ENCODE measurements at regions not wholly inside any gene's neighbourhood (a gene's known extent, or its start where the extent isn't known, plus 50 kb on each side); places are given as distances from the start of the nearest gene placed in this dataset.

DNA sequence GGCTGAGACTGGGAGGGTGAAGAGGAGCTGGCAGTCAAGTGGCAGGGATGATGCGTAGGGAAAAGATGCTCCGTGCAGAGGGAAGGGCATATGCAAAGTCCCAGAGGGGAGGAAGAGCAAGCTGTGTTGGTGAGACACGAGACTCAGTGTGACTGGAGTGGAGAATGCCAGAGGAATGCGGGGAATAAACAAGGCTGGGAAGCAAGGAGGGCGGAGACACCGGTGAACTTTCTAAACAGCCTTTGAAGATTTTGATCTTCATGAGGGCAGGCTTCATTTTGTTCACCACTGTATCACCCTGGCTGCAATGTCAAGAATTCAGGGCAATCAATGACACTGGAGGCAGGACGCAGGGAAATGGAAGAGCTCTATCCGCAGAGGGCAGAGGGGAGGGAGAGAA lies 535.8 kb downstream of the FUT8 start:
- Mint-ChIP-seq H3K27ac (ENCODE audit: unreplicated experiment) (no peak overlapping the region), H3K4me3 (ENCODE audit: unreplicated experiment) (no peak overlapping the region), H3K36me3 (ENCODE audit: unreplicated experiment) (no peaks in the 10 kb centered on the region), H3K4me1 (ENCODE audit: low read depth, unreplicated experiment) (peaks cover 3% of the 10 kb centered on the region), H3K27me3 (ENCODE audit: unreplicated experiment) (peaks cover 5% of the 10 kb centered on the region), H3K9me3 (ENCODE audit: unreplicated experiment) (peaks cover 2% of the 10 kb centered on the region)
- DNase-seq, result no peak
- TF ChIP-seq, protein P1, sequence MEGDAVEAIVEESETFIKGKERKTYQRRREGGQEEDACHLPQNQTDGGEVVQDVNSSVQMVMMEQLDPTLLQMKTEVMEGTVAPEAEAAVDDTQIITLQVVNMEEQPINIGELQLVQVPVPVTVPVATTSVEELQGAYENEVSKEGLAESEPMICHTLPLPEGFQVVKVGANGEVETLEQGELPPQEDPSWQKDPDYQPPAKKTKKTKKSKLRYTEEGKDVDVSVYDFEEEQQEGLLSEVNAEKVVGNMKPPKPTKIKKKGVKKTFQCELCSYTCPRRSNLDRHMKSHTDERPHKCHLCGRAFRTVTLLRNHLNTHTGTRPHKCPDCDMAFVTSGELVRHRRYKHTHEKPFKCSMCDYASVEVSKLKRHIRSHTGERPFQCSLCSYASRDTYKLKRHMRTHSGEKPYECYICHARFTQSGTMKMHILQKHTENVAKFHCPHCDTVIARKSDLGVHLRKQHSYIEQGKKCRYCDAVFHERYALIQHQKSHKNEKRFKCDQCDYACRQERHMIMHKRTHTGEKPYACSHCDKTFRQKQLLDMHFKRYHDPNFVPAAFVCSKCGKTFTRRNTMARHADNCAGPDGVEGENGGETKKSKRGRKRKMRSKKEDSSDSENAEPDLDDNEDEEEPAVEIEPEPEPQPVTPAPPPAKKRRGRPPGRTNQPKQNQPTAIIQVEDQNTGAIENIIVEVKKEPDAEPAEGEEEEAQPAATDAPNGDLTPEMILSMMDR (IDR thresholded peaks at IDR 0.05; ENCODE audit: partially characterized antibody, unreplicated experiment), result no peak

DNA sequence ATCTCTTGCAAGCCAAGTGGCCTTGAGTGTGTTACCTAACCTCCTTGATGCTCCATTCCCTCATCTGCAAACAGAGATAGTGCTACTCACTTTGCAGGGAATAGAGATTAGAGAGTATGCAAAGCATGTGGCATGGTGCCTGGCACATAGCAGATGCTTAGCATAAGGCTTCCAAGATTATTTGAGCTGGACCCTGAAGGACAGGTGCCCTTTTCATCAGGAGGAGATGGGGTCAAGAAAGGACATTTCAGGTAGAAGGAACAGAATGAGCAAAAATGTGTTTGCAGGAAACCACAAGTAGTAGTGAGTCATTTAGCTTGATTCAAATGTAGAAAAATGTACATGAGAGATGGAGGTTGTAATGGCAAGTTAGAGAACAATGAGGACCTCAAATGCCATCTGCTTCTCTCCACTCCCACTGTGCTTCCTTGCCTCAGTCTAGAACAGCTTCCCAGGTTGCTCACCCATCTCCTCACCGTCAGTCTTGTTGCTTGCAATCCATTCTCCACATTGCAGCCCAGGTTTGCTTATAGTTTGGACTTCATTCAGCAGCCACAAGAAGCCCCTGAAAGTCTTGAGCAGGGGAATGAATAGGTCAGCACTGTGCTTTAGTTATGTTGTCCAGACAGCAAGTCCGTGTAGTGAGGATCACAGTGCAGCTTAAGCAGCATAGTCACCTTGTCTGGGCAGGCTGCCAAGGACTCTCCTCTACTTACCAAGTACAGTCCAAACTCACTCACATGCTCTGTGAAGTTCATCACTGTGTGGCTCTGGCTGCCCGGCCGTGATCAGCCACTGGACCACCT lies 536.3 kb upstream of the CCDC196 start:
- no peaks in the 10 kb centered on the region for H3K36me3 Mint-ChIP-seq (ENCODE audit: unreplicated experiment)
- no peak for DNase-seq
- peaks cover 2% of the 10 kb centered on the region for H3K9me3 Mint-ChIP-seq (ENCODE audit: unreplicated experiment)
- TF ChIP-seq, protein P1 (IDR thresholded peaks at IDR 0.05; ENCODE audit: partially characterized antibody, unreplicated experiment), result no peak
- peaks cover 5% of the 10 kb centered on the region for H3K27me3 Mint-ChIP-seq (ENCODE audit: unreplicated experiment)
- peaks cover 3% of the 10 kb centered on the region for H3K4me1 Mint-ChIP-seq (ENCODE audit: low read depth, unreplicated experiment)
- H3K27ac Mint-ChIP-seq (ENCODE audit: unreplicated experiment), result no peak overlapping the region
- no peak overlapping the region for H3K4me3 Mint-ChIP-seq (ENCODE audit: unreplicated experiment)

GRCh38 chr14:65954942-65955341 lies 531.2 kb upstream of the CCDC196 start:
- Mint-ChIP-seq H3K27ac (ENCODE audit: unreplicated experiment) (no peak overlapping the region), H3K4me3 (ENCODE audit: unreplicated experiment) (no peak overlapping the region), H3K9me3 (ENCODE audit: unreplicated experiment) (peaks cover 2% of the 10 kb centered on the region), H3K27me3 (ENCODE audit: unreplicated experiment) (no peaks in the 10 kb centered on the region), H3K4me1 (ENCODE audit: low read depth, unreplicated experiment) (peaks cover 4% of the 10 kb centered on the region), H3K36me3 (ENCODE audit: unreplicated experiment) (no peaks in the 10 kb centered on the region)
- DNase-seq, result no peak
- TF ChIP-seq, protein P1 (IDR thresholded peaks at IDR 0.05; ENCODE audit: partially characterized antibody, unreplicated experiment), result no peak

DNA sequence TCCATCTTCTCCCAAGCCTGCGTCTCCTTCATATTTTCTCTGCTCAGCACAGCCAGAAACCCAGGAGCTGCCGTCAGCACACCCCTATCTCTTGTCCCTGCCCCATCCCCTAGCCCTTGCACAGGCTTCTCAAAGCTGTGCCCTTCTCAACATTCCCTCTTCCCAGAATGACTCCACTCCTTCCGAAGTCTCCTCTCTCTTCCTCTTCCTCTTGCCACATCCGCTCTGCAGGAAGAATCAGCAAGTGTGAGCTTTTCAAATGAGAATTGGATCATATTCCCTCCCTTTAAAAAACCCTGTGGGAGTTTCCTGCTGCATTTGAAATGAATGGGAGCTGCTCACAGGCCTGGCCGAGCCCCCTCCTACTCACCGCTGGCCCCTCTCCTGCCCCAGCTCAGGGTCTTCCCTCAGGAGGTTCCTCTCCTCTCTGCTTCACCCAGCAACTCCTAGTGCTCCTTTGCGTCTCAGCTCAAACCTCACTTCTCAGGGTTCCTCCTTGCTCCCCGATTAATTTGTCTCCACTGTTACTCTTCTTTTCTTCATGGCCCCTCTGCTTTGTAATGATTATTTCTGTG lies 528.5 kb upstream of the CCDC196 start:
- H3K9me3 Mint-ChIP-seq (ENCODE audit: unreplicated experiment), result no peaks in the 10 kb centered on the region
- H3K36me3 Mint-ChIP-seq (ENCODE audit: unreplicated experiment), result no peaks in the 10 kb centered on the region
- no peak for DNase-seq

More for the DNA sequence above, 528.5 kb upstream of the CCDC196 start:
- Mint-ChIP-seq H3K27ac (ENCODE audit: unreplicated experiment) (no peak overlapping the region), H3K4me3 (ENCODE audit: unreplicated experiment) (no peak overlapping the region), H3K4me1 (ENCODE audit: low read depth, unreplicated experiment) (peaks cover 5% of the 10 kb centered on the region), H3K27me3 (ENCODE audit: unreplicated experiment) (peaks cover 2% of the 10 kb centered on the region)
- TF ChIP-seq, protein P1 (IDR thresholded peaks at IDR 0.05; ENCODE audit: partially characterized antibody, unreplicated experiment), result no peak
